HG02943 (cell line): ENCODE measurements at regions not wholly inside any gene's neighbourhood (a gene's known extent, or its start where the extent isn't known, plus 50 kb on each side); places are given as distances from the start of the nearest gene placed in this dataset.
"Not testable (repeated sequence)": the region's sequence is repeated elsewhere in the genome, so short reads cannot be mapped to it uniquely, and the experiment has no call there.

Source experiments
- ATAC-seq: cut with Tn5 transposase; IDR thresholded peaks from one replicate; pipeline ENCODE4 v1.9.1; 2021; ENCODE audit warnings: mild to moderate bottlenecking, low read depth, moderate library complexity; ENCODE audit not compliant: unreplicated experiment

GRCh38 chr12:88809841-88810240 is 229.6 kb upstream of the KITLG start:
- ATAC-seq: not testable (repeated sequence)

GRCh38 chr12:88805692-88806091 is 225.4 kb upstream of the KITLG start:
- no peak for ATAC-seq

- ATAC-seq: no peak
Observed at GRCh38 chr12:88805286-88805685, 225.0 kb upstream of the KITLG start.

- ATAC-seq: no peak
Observed at GRCh38 chr12:88802096-88802706, 221.9 kb upstream of the KITLG start.

GRCh38 chr12:88801227-88802095 is 221.2 kb upstream of the KITLG start:
- ATAC-seq: no peak

GRCh38 chr12:88793096-88793495 is 212.8 kb upstream of the KITLG start:
- ATAC-seq: no peak

- no peak for ATAC-seq
Observed at GRCh38 chr12:88790231-88790630, 210.0 kb upstream of the KITLG start.

- ATAC-seq: no peak
Observed at GRCh38 chr12:88784166-88784565, 203.9 kb upstream of the KITLG start.

- no peak for ATAC-seq
Observed at GRCh38 chr12:88782351-88782750, 202.1 kb upstream of the KITLG start.

- ATAC-seq: no peak
Observed at GRCh38 chr12:88781909-88782308, 201.6 kb upstream of the KITLG start.

GRCh38 chr12:88778064-88778463 is 197.8 kb upstream of the KITLG start:
- no peak for ATAC-seq

GRCh38 chr12:88775742-88776151 is 195.5 kb upstream of the KITLG start:
- ATAC-seq: no peak

- no peak for ATAC-seq
Observed at GRCh38 chr12:88767699-88768098, 187.4 kb upstream of the KITLG start.

- no peak for ATAC-seq
Observed at GRCh38 chr12:88764781-88765480, 184.7 kb upstream of the KITLG start.

GRCh38 chr12:88763536-88764100 is 183.3 kb upstream of the KITLG start:
- ATAC-seq: no peak

- ATAC-seq: no peak
Observed at GRCh38 chr12:88758176-88758575, 177.9 kb upstream of the KITLG start.

- ATAC-seq: no peak
Observed at GRCh38 chr12:88756917-88757316, 176.6 kb upstream of the KITLG start.

GRCh38 chr12:88756153-88756552 is 175.9 kb upstream of the KITLG start:
- ATAC-seq: no peak

GRCh38 chr12:88753707-88754106 is 173.4 kb upstream of the KITLG start:
- ATAC-seq: no peak

GRCh38 chr12:88753066-88753465 is 172.8 kb upstream of the KITLG start:
- ATAC-seq: no peak

- ATAC-seq: no peak
Observed at GRCh38 chr12:88752183-88752582, 171.9 kb upstream of the KITLG start.
